OCI-LY7 (cell line): ENCODE measurements at regions not wholly inside any gene's neighbourhood (a gene's known extent, or its start where the extent isn't known, plus 50 kb on each side); places are given as distances from the start of the nearest gene placed in this dataset.

Experiments
- BruUV-seq: library from RNA; stranded (reverse); fragments of 400-500 nt; replicated peaks from 2 replicates; lab custom pipeline; 2021; lab: Mats Ljungman, UMichigan
- CTCF ChIA-PET: fragments of 300-600 bp; sonication (Branson Sonifier 250); formaldehyde crosslinking; loops from one replicate; lab custom pipeline; 2022; ENCODE audit warnings: antibody characterized with exemption; ENCODE audit not compliant: unreplicated experiment; lab: Charles Lee
- POLR2A ChIA-PET: fragments of 300-600 bp; sonication (Branson Sonifier 250); formaldehyde crosslinking; loops from one replicate; lab custom pipeline; 2022; ENCODE audit warnings: antibody characterized with exemption; lab: Charles Lee
- DNase-seq: peaks from one replicate; pipeline ENCODE4 v3.0.0-alpha.2; 2015; ENCODE audit warnings: low spot score
- H2AFZ ChIP-seq: fragments of 200-600 bp; sonication (generic), shearing (Covaris generic); 2 replicates; pipeline ENCODE4 v1.6.1; 2014; ENCODE audit warnings: mild to moderate bottlenecking, antibody characterized with exemption, low read length, moderate library complexity
- H3K27ac ChIP-seq: fragments of 200-600 bp; sonication (generic); 2 replicates; pipeline ENCODE4 v1.5.1; 2014; ENCODE audit warnings: mixed run types, low read depth, mild to moderate bottlenecking, moderate library complexity, low read length, inconsistent platforms; ENCODE audit not compliant: poor library complexity, severe bottlenecking
- H3K36me3 ChIP-seq: fragments of 200-600 bp; sonication (generic); 2 replicates; pipeline ENCODE4 v1.6.1; 2014; ENCODE audit warnings: mild to moderate bottlenecking, antibody characterized with exemption, low read length, moderate library complexity, mixed read lengths; ENCODE audit not compliant: insufficient read depth
- H3K4me1 ChIP-seq: fragments of 200-600 bp; sonication (generic); 2 replicates; pipeline ENCODE4 v1.5.1; 2014; ENCODE audit warnings: mild to moderate bottlenecking, low read length; ENCODE audit not compliant: insufficient read depth, poor library complexity, severe bottlenecking
- H3K4me2 ChIP-seq: fragments of 200-600 bp; sonication (generic); 2 replicates; pipeline ENCODE4 v1.6.1; 2014; ENCODE audit warnings: mild to moderate bottlenecking, low read length
- H3K4me3 ChIP-seq: fragments of 200-600 bp; sonication (generic); 2 replicates; pipeline ENCODE4 v1.5.1; 2014; ENCODE audit warnings: mild to moderate bottlenecking, low read depth, low read length; ENCODE audit not compliant: poor library complexity, severe bottlenecking
- H3K79me2 ChIP-seq: fragments of 200-600 bp; sonication (generic); 2 replicates; pipeline ENCODE4 v1.6.1; 2016; ENCODE audit warnings: low read depth, mild to moderate bottlenecking, low read length, moderate library complexity, mixed read lengths; ENCODE audit not compliant: insufficient read depth
- H3K9me2 ChIP-seq: fragments of 200-600 bp; sonication (generic); 2 replicates; pipeline ENCODE4 v1.6.1; 2016; ENCODE audit warnings: mild to moderate bottlenecking, low read length, mixed read lengths; ENCODE audit not compliant: insufficient read depth
- H3K9me3 ChIP-seq: fragments of 200-600 bp; sonication (generic); 2 replicates; pipeline ENCODE4 v1.6.1; 2014; ENCODE audit warnings: mild to moderate bottlenecking, mixed run types, low read length, mixed read lengths
- H4K20me1 ChIP-seq: fragments of 200-600 bp; sonication (generic); 2 replicates; pipeline ENCODE4 v1.6.1; 2014; ENCODE audit warnings: mild to moderate bottlenecking, antibody characterized with exemption, low read length, moderate library complexity, mixed read lengths; ENCODE audit not compliant: insufficient read depth
- CTCF ChIP-seq: fragments of 200-600 bp; sonication (generic); conservative IDR thresholded peaks from 2 replicates; pipeline ENCODE4 v1.5.1; 2014; ENCODE audit warnings: mild to moderate bottlenecking, antibody characterized with exemption, low read length, moderate library complexity, mixed read lengths
- EZH2phosphoT487 ChIP-seq: fragments of 200-600 bp; sonication (generic); IDR thresholded peaks from 2 replicates; pipeline ENCODE4 v1.6.1; 2018; ENCODE audit warnings: low read depth, borderline replicate concordance, mild to moderate bottlenecking, mixed run types, antibody characterized with exemption, low read length, moderate library complexity, mixed read lengths
- intact Hi-C: fragments of 100-400 bp; cut with micrococcal nuclease; formaldehyde crosslinking; loops from one replicate; pipeline ENCODE4 v1.10.0; 2022; ENCODE audit not compliant: unreplicated experiment

GRCh38 chr7:138352570-138353461 lies 107.2 kb upstream of the TRIM24 start:
- TF ChIP-seq EZH2phosphoT487, result no peak
- no peak for TF ChIP-seq CTCF
- H3K4me3 ChIP-seq, result no peak overlapping the region
- CTCF ChIA-PET, result no interaction called here
- POLR2A ChIA-PET, result no interaction called here
- no peaks in the 10 kb centered on the region for H3K9me2 ChIP-seq
- H2AFZ ChIP-seq, result no peak overlapping the region
- no peak overlapping the region for H3K4me2 ChIP-seq
- BruUV-seq, result no TSS peak
- intact Hi-C loops, result no loop called here
- no peaks in the 10 kb centered on the region for H3K4me1 ChIP-seq
- H4K20me1 ChIP-seq, result no peaks in the 10 kb centered on the region
- no peaks in the 10 kb centered on the region for H3K9me3 ChIP-seq
- no peaks in the 10 kb centered on the region for H3K79me2 ChIP-seq
- no peaks in the 10 kb centered on the region for H3K36me3 ChIP-seq
- H3K27ac ChIP-seq, result no peak overlapping the region
- no peak for DNase-seq

- POLR2A ChIA-PET, result interaction anchor here (0.6 to 0.9 kb wide), 4 partner anchors 28 to 876 kb away, joined by 3 to 5 read pairs (median 3); no protein-coding TSS in a partner anchor
- intact Hi-C loops, result no loop called here
- no peak overlapping the region for H3K27ac ChIP-seq
These were observed 106.0 kb upstream of the TRIM24 start for GRCh38 chr7:138354066-138354465.

More at GRCh38 chr7:138354066-138354465, 106.0 kb upstream of the TRIM24 start:
- no peak for DNase-seq
- Histone ChIP-seq H3K4me2 (no peak overlapping the region), H3K9me3 (no peaks in the 10 kb centered on the region), H3K4me3 (no peak overlapping the region), H4K20me1 (no peaks in the 10 kb centered on the region), H3K79me2 (no peaks in the 10 kb centered on the region), H2AFZ (no peak overlapping the region), H3K4me1 (no peaks in the 10 kb centered on the region), H3K36me3 (no peaks in the 10 kb centered on the region), H3K9me2 (no peaks in the 10 kb centered on the region)
- TF ChIP-seq EZH2phosphoT487, result no peak
- no peak for TF ChIP-seq CTCF
- BruUV-seq, result no TSS peak
- CTCF ChIA-PET, result no interaction called here
